Ecto neural progenitor cell (in vitro differentiated cells): ENCODE measurements at regions not wholly inside any gene's neighbourhood (a gene's known extent, or its start where the extent isn't known, plus 50 kb on each side); places are given as distances from the start of the nearest gene placed in this dataset.
"Not testable (repeated sequence)": the region's sequence is repeated elsewhere in the genome, so short reads cannot be mapped to it uniquely, and the experiment has no call there.

Experiments
- DNase-seq: peaks from one replicate; pipeline ENCODE4 v3.0.0-alpha.2; 2018; ENCODE audit warnings: low spot score

- DNase-seq, result no peak
Measured at GRCh38 chr10:2246747-2247146, 509.4 kb upstream of the ADARB2 start.

DNA sequence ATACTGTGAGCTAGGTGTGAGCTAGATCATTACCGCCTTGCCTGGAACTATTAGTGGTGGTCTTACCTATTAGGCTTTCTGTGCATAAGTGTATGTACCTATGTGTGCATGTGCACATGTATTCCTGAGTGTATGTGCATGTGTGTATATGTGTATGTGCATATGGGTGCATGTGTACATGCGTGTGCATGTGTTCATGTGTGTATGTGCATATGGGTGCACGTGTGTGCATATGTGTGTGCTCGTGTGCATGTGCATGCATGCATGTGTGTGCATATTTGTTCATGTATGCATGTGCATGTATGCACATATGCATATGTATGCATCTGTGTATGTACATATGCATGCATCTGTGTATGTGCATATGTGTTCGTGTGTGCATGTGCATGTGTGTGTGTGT lies 508.3 kb upstream of the ADARB2 start:
- no peak for DNase-seq

GRCh38 chr10:2244471-2244870 lies 507.1 kb upstream of the ADARB2 start:
- no peak for DNase-seq

DNA sequence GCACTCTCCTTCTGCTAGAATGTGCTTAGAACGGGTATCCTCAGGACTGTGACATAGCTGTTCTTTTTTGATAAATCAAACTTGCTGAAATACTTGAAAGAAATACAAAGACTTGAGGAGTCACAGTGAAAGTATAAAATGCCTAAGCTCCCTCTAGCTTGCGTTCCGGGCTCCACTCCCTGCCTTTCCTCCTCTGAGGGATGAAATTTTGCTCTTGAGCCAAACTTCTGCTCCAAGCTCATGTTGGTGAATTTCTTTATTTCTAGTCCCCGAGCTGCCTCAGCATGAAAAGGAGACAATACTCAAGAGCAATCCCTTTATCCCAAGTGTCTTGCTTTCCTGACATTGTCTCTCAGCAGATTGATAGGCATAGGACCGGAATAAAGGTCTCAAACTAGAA lies 499.6 kb upstream of the ADARB2 start:
- DNase-seq, result no peak

DNA sequence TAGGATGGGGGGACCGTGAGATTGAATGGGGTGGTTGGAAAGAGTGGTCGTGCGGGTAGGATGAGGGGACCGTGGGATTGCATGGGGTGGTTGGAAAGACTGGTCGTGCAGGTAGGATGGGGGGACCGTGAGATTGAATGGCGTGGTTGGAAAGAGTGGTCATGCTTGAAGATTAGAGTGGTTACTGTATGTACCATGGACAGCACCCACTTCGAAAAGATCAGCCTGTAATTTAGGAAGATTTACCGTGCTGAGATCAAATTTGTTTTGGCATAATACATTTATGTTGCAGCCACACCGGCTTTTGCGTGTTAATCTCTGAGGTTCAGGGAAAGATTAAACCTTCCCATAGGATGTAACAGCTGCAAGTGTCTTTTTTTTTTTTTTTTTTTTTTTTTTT lies 495.2 kb upstream of the ADARB2 start:
- DNase-seq, result no peak

- no peak for DNase-seq
Measured at GRCh38 chr10:2230478-2230877, 493.2 kb upstream of the ADARB2 start.

- DNase-seq, result no peak
Measured at GRCh38 chr10:2228320-2228901, 491.1 kb upstream of the ADARB2 start.

DNA sequence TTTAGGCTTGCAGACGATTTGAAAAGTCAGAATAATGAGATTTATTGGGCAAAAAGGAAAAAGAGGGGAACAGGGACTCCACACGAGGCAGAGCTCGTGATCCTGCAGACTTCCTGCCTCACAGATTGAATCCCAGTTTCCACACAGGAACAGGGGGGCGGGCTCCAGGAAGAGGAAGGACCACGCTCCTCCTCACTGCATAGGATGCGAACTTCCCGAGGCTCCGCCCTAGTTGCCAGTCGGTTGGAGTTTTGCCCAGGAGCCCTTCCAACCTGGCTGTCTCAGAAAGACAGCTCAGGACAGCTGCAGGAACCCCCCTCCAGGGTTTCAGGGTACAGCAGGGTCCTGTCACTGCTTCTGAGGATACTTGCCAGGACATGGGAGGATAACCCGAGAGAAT lies 488.3 kb upstream of the ADARB2 start:
- DNase-seq, result no peak

- DNase-seq, result no peak
Measured at GRCh38 chr10:2223548-2224320, 486.4 kb upstream of the ADARB2 start.

DNA sequence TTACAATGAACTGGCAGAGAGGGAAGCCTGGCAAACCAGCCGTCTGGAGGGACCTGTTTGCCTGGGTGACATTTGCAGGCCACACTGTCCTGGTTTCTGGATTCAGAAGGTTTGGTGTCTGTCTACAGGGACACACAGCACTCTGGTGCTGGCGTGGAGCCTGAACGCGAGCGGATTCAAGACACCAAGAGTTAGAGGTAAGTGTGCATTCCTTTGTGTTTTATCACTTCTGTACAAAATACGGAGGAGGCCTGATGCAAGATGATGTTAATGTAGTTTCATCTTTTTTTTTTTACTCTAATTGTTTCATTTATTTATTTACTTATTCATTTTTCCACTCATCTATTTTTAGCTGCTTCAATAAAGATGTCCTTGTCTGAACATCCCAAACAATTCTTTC lies 485.3 kb upstream of the ADARB2 start:
- DNase-seq, result no peak

DNA sequence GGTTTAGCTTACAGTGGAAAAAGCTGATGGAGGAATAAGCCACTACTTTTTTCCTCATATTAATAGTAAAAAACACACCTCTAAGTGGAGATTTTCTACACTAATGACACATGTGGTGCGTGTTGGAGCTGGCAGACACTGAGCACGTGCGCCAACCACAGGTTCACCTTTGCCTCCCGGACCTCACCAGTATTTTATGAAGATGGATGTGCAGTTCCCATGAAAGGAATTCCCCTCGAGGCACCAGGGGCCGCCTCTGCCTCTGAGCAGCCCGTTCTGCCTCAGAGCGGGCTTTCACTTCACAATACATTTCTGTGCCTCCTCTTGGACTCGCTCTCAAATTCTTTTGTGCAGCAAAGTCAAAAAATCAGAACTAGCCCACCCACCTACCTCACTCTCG lies 477.5 kb upstream of the ADARB2 start:
- no peak for DNase-seq

DNA sequence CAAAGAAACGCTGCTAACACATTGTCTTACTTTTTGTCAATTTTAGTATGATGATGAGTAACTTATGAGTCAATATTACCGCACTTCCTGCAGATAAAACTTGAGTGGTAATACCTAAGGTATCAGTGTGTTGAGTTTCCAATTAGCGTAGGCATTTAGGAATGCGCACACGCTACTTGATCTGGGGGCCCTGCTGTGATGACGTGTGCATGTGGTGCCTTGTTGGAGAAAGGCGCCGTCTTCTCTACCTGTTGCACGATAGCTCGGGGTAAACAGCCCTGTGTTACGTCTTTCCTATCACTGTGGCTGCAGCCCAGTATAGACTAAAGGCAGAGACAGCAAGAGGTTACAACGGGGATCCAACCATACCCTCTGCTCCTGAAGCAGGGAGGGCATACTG lies 476.8 kb upstream of the ADARB2 start:
- DNase-seq, result no peak

DNA sequence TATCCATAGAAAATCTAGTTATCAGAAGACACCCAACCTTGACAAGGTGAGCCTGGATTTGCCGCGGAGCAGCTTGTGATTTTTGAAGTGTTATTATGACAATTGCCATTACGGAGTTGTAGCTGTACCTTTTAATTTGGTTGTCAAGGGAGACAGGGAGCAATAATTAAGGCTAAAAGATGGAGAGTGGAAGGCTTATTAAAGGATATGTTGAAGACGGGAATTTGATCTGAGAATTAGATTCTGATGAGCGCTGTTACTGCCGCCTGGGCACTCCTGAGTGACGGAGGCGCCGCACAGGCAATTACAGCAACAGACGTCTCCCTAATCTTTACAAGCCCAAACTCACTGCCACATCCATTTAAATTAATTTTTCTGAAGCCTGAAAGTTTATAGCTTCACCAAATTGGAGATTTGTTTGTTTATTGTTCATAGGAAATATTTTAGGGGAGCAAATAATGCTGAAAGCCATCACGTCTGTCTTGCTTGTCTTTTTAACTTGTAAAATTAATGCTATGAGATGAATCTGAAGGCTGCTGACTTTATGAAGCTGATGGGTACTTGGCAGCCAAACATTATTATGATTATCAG lies 475.0 kb upstream of the ADARB2 start:
- no peak for DNase-seq

DNA sequence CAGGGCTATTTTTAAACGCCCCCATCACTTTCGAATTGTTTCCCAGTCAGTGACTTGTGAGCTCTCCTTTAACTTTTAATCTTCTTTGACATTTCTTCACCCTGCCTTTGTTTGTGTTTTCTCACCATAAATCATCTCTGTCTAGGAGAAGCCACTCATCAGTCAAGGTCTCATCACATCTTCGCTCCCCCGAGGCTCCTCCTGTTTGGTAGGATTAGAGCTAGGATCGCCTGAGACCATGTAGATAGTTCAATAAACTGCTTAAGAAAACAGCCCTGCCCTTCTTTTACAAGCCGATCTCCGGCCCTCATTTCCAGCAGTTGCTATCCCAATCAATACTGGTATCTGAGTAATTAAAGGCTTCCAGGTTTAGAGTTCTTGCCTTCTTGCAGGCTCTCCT lies 472.8 kb upstream of the ADARB2 start:
- DNase-seq, result no peak

DNA sequence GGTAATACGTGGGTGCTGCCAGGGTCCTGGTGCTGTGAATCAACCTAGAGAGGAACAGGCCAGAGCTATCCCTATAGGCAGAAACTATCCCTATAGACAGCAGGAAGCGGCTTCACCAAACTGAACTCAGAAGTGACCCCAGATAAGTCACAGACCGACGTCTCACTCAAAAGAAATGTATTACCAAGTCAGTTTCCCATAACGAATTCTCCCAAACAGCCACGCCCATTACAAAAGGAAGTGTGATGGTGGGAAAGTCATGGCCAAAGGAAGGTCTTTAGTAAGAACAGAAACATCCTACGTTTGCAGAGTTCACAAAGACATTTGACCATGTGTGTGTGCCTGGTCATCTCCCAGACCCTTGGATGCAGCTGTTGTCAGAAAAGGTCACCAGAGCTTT lies 470.8 kb upstream of the ADARB2 start:
- DNase-seq, result no peak

GRCh38 chr10:2207246-2207922 lies 470.1 kb upstream of the ADARB2 start:
- DNase-seq, result no peak

DNA sequence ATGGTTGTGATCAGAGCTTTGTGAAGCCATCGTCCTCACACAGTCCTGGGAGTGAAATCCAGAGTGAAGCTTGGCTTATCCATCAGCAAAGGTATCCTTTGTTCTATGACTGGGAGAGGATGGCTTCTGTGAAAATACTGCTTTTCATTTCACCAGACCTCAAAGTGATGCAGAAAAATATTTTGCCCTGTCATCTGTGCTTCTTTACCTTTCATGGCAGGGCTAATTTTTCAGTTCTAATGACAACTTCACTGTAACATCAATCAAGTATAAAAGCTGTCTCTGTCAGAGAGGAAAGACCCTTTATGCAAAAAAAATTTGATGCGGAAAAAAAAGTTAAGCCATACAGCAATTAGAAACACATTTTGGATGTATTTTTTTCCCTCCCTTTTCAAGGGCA lies 468.1 kb upstream of the ADARB2 start:
- no peak for DNase-seq

DNA sequence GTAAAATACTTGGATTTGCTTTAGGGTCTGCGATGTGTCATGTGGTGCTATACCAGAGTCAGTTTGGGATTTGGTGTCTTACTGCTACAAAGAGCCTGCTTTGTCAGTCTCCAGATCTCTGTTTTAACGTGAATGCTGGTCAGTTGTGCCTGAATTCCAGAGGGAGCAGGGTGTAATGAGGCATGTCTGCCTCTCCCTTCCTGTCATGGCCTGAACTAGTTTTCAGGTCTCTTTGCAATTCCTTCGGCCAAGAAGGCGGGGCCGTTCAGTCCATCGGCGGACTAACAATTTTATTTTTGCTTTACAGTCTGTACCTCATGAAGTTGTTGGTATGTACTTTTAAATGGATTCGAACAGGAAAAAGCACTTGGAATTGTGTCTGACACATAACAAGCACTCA lies 465.1 kb upstream of the ADARB2 start:
- DNase-seq, result peak; percentile 56

GRCh38 chr10:2201534-2202099 lies 464.3 kb upstream of the ADARB2 start:
- DNase-seq, result no peak

GRCh38 chr10:2197663-2198062 lies 460.3 kb upstream of the ADARB2 start:
- DNase-seq, result no peak

DNA sequence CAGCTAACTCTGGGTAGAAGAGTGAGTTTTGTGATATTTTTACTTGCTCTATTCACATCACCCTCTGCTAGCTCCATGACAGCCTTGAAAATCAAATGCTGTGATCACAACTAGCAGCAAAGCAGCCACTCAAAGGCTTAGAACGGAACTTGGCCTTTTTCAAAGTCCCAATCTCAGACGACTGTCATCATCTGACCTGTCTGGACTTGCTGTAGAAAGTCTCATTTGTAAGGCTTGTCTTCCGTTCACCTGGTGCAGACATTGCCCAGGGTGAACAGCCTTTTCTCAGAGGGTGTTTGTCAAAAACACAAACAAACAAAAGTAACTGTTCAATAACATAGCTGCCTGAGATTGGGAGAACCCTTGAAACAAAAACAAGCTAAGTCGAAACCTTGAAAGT lies 458.9 kb upstream of the ADARB2 start:
- DNase-seq, result no peak

- DNase-seq, result not testable (repeated sequence)
Measured at GRCh38 chr10:2189356-2189755, 452.0 kb upstream of the ADARB2 start.

GRCh38 chr10:2188371-2188770 lies 451.0 kb upstream of the ADARB2 start:
- DNase-seq, result no peak
